H9 (cell line): ENCODE measurements at regions not wholly inside any gene's neighbourhood (a gene's known extent, or its start where the extent isn't known, plus 50 kb on each side); places are given as distances from the start of the nearest gene placed in this dataset.

Experiments
- DNase-seq: peaks from one replicate; pipeline ENCODE4 v3.0.0-alpha.2; 2017
- H2AFZ ChIP-seq: one replicate; pipeline ENCODE4 v1.6.1; 2013; ENCODE audit warnings: mild to moderate bottlenecking, low read length, control low read depth, moderate library complexity
- H2AK5ac ChIP-seq: 2 replicates; pipeline ENCODE4 v1.6.1; 2013; ENCODE audit warnings: low read length, control low read depth, mixed read lengths; ENCODE audit not compliant: insufficient read length
- H2BK120ac ChIP-seq: one replicate; pipeline ENCODE4 v1.6.1; 2013; ENCODE audit warnings: low read depth, mild to moderate bottlenecking, low read length, control low read depth, inconsistent platforms; ENCODE audit not compliant: poor library complexity, severe bottlenecking
- H2BK12ac ChIP-seq: 2 replicates; pipeline ENCODE4 v1.6.1; 2013; ENCODE audit warnings: low read length, control low read depth, mixed read lengths, low read depth; ENCODE audit not compliant: insufficient read length
- H2BK15ac ChIP-seq: 2 replicates; pipeline ENCODE4 v1.6.1; 2013; ENCODE audit warnings: low read depth, low read length, control low read depth
- H2BK20ac ChIP-seq: one replicate; pipeline ENCODE4 v1.6.1; 2013; ENCODE audit warnings: low read depth, mild to moderate bottlenecking, low read length, control low read depth, inconsistent platforms; ENCODE audit not compliant: poor library complexity, severe bottlenecking
- H2BK5ac ChIP-seq: 2 replicates; pipeline ENCODE4 v1.6.1; 2013; ENCODE audit warnings: low read length, control low read depth, mixed read lengths; ENCODE audit not compliant: insufficient read length
- H3K14ac ChIP-seq: 2 replicates; pipeline ENCODE4 v1.6.1; 2013; ENCODE audit warnings: low read length, control low read depth; ENCODE audit not compliant: insufficient read depth
- H3K18ac ChIP-seq: 2 replicates; pipeline ENCODE4 v1.6.1; 2013; ENCODE audit warnings: low read depth, mild to moderate bottlenecking, mixed read lengths, low read length, control low read depth; ENCODE audit not compliant: insufficient read length
- H3K23ac ChIP-seq: 2 replicates; pipeline ENCODE4 v1.6.1; 2013; ENCODE audit warnings: low read length, control low read depth, mixed read lengths, low read depth; ENCODE audit not compliant: insufficient read length
- H3K23me2 ChIP-seq: 2 replicates; pipeline ENCODE4 v1.6.1; 2013; ENCODE audit warnings: low read depth, mild to moderate bottlenecking, mixed read lengths, low read length, control low read depth; ENCODE audit not compliant: insufficient read length, poor library complexity, severe bottlenecking
- H3K27ac ChIP-seq: 2 replicates; pipeline ENCODE4 v1.5.1; 2013; ENCODE audit warnings: low read length, control low read depth, mixed read lengths, low read depth; ENCODE audit not compliant: insufficient read length
- H3K27me3 ChIP-seq: 2 replicates; pipeline ENCODE4 v1.6.1; 2013; ENCODE audit warnings: low read length, control low read depth, inconsistent platforms; ENCODE audit not compliant: insufficient read depth
- H3K4ac ChIP-seq: 2 replicates; pipeline ENCODE4 v1.6.1; 2013; ENCODE audit warnings: low read depth, mild to moderate bottlenecking, control low read depth, inconsistent platforms, low read length, moderate library complexity
- H3K4me1 ChIP-seq: 2 replicates; pipeline ENCODE4 v1.6.1; 2013; ENCODE audit warnings: low read length, control low read depth, inconsistent platforms; ENCODE audit not compliant: insufficient read depth
- H3K4me2 ChIP-seq: 2 replicates; pipeline ENCODE4 v1.6.1; 2013; ENCODE audit warnings: low read length, control low read depth, mixed read lengths; ENCODE audit not compliant: insufficient read length, insufficient read depth
- H3K56ac ChIP-seq: 2 replicates; pipeline ENCODE4 v1.6.1; 2013; ENCODE audit warnings: low read depth, mild to moderate bottlenecking, mixed read lengths, low read length, control low read depth; ENCODE audit not compliant: insufficient read length
- H3K79me1 ChIP-seq: 2 replicates; pipeline ENCODE4 v1.6.1; 2013; ENCODE audit warnings: low read depth, mild to moderate bottlenecking, moderate library complexity, low read length, control low read depth, inconsistent platforms; ENCODE audit not compliant: insufficient read depth, poor library complexity, severe bottlenecking
- H3K79me2 ChIP-seq: 2 replicates; pipeline ENCODE4 v1.6.1; 2013; ENCODE audit warnings: low read length, control low read depth, inconsistent platforms; ENCODE audit not compliant: insufficient read depth
- H3K9ac ChIP-seq: 2 replicates; pipeline ENCODE4 v1.6.1; 2013; ENCODE audit warnings: low read length, control low read depth, mixed read lengths; ENCODE audit not compliant: insufficient read length; ENCODE audit errors: extremely low read depth
- H3K9me3 ChIP-seq: one replicate; pipeline ENCODE4 v1.6.1; 2013; ENCODE audit warnings: low read depth, low read length, inconsistent platforms; ENCODE audit not compliant: control insufficient read depth
- H3T11ph ChIP-seq: one replicate; pipeline ENCODE4 v1.6.1; 2013; ENCODE audit warnings: mild to moderate bottlenecking, low read length, control low read depth, inconsistent platforms
- H4K20me1 ChIP-seq: one replicate; pipeline ENCODE4 v1.6.1; 2013; ENCODE audit not compliant: control insufficient read depth, insufficient read length, insufficient read depth
- H4K5ac ChIP-seq: 2 replicates; pipeline ENCODE4 v1.6.1; 2013; ENCODE audit warnings: low read depth, mild to moderate bottlenecking, mixed read lengths, low read length, control low read depth; ENCODE audit not compliant: insufficient read length
- H4K8ac ChIP-seq: replicated peaks from 2 replicates; pipeline ENCODE4 v1.6.1; 2013; ENCODE audit warnings: low read length, control low read depth, mixed read lengths, low read depth; ENCODE audit not compliant: insufficient read length
- H4K91ac ChIP-seq: 2 replicates; pipeline ENCODE4 v1.6.1; 2013; ENCODE audit warnings: low read depth, mild to moderate bottlenecking, moderate library complexity, mixed read lengths, low read length, control low read depth; ENCODE audit not compliant: insufficient read length
- H3K27ac Mint-ChIP-seq, 3 experiments: 2 replicates in 2 of 3; 3 replicates in 1 of 3; pipeline ENCODE4 v1.8.0; 2020 to 2021; ENCODE audit warnings: mixed read lengths in 3 of 3, mild to moderate bottlenecking in 1 of 3, moderate library complexity in 1 of 3
- H3K27me3 Mint-ChIP-seq: 2 replicates; pipeline ENCODE4 v1.8.0; 2021; ENCODE audit warnings: low read depth, mild to moderate bottlenecking, moderate library complexity, mixed read lengths
- H3K36me3 Mint-ChIP-seq, 3 experiments: 2 replicates in 2 of 3; 3 replicates in 1 of 3; pipeline ENCODE4 v1.8.0; 2020 to 2021; ENCODE audit warnings: low read depth in 3 of 3, mixed read lengths in 3 of 3; ENCODE audit not compliant: insufficient read depth in 1 of 3
- H3K4me1 Mint-ChIP-seq, 2 experiments: 2 replicates each; pipeline ENCODE4 v1.8.0; 2020; ENCODE audit warnings: mixed read lengths in 2 of 2
- H3K4me3 Mint-ChIP-seq, 2 experiments: 2 replicates in 1 of 2; 3 replicates in 1 of 2; pipeline ENCODE4 v1.8.0; 2020 to 2021; ENCODE audit warnings: mild to moderate bottlenecking in 2 of 2, mixed read lengths in 2 of 2, moderate library complexity in 1 of 2
- H3K9me3 Mint-ChIP-seq, 2 experiments: 2 replicates in 1 of 2; 3 replicates in 1 of 2; pipeline ENCODE4 v1.8.0; 2020; ENCODE audit warnings: mild to moderate bottlenecking in 2 of 2, mixed read lengths in 2 of 2, moderate library complexity in 1 of 2
- WGBS: extraction: QIAGEN DNeasy Blood & Tissue Kit; methylation state at CpG from one replicate; pipeline ENCODE4 v1.1.7; 2013; ENCODE audit warnings: missing lambda C conversion rate, low lambda C conversion rate, mixed read lengths; ENCODE audit not compliant: insufficient read length; ENCODE audit errors: extremely low coverage; 5-methylcytosine and 5-hydroxymethylcytosine counted together
- TF ChIP-seq, protein P1 (sequence below): fragments of 200-600 bp; sonication (generic); conservative IDR thresholded peaks from 3 replicates; pipeline ENCODE4 v1.8.0; 2021; ENCODE audit warnings: antibody characterized with exemption, mild to moderate bottlenecking

- TF ChIP-seq, protein P1, sequence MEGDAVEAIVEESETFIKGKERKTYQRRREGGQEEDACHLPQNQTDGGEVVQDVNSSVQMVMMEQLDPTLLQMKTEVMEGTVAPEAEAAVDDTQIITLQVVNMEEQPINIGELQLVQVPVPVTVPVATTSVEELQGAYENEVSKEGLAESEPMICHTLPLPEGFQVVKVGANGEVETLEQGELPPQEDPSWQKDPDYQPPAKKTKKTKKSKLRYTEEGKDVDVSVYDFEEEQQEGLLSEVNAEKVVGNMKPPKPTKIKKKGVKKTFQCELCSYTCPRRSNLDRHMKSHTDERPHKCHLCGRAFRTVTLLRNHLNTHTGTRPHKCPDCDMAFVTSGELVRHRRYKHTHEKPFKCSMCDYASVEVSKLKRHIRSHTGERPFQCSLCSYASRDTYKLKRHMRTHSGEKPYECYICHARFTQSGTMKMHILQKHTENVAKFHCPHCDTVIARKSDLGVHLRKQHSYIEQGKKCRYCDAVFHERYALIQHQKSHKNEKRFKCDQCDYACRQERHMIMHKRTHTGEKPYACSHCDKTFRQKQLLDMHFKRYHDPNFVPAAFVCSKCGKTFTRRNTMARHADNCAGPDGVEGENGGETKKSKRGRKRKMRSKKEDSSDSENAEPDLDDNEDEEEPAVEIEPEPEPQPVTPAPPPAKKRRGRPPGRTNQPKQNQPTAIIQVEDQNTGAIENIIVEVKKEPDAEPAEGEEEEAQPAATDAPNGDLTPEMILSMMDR, result no peak
- Histone ChIP-seq H3K79me2 (peaks cover 19% of the 10 kb centered on the region; the same call in 1 of the 2 replicates), H3K9ac (no peak overlapping the region), H3K56ac (no peak overlapping the region), H3K27me3 (no peaks in the 10 kb centered on the region), H3K23me2 (no peaks in the 10 kb centered on the region), H3K79me1 (peaks cover 2% of the 10 kb centered on the region), H3K18ac (no peak overlapping the region), H2BK12ac (no peak overlapping the region), H3K23ac (no peak overlapping the region), H4K91ac (no peak overlapping the region), H3K4me1 (peaks cover 6% of the 10 kb centered on the region; the same call in 1 of the 2 replicates), H2AK5ac (no peak overlapping the region), H2BK120ac (no peak overlapping the region), H3K4ac (no peak overlapping the region), H4K8ac (no peak overlapping the region), H3K27ac (no peak overlapping the region), H2BK20ac (no peak overlapping the region), H4K20me1 (no peaks in the 10 kb centered on the region), H3K14ac (no peak overlapping the region), H3K9me3 (no peaks in the 10 kb centered on the region), H3T11ph (no peak overlapping the region), H2BK5ac (no peak overlapping the region), H4K5ac (no peak overlapping the region), H2AFZ (no peak overlapping the region), H3K4me2 (no peak overlapping the region), H2BK15ac (no peak overlapping the region)
- no peak for DNase-seq
- H3K4me3 Mint-ChIP-seq, result no peak overlapping the region
- no peak overlapping the region for H3K27ac Mint-ChIP-seq
- peaks cover 12 to 32% (median 28%) of the 10 kb centered on the region in 3 experiments for H3K36me3 Mint-ChIP-seq
- no CpG with 5 or more reads among the region's 1 CpG for WGBS
- peaks cover 10 to 28% of the 10 kb centered on the region in 2 experiments; a peak in 4 of 5 replicates for H3K9me3 Mint-ChIP-seq
- no peaks in the 10 kb centered on the region for H3K27me3 Mint-ChIP-seq
- H3K4me1 Mint-ChIP-seq, result peaks cover 0 to 34% of the 10 kb centered on the region in 2 experiments; a peak in 2 of 4 replicates
These were observed 1139.5 kb downstream of the FAM133A start for GRCh38 chrX:94813541-94813940.
